Choroid plexus epithelial cell (primary cell): ENCODE measurements at regions not wholly inside any gene's neighbourhood (a gene's known extent, or its start where the extent isn't known, plus 50 kb on each side); places are given as distances from the start of the nearest gene placed in this dataset.
A peak's percentile ranks its signal among the peaks of the same experiment; 100 is the strongest.
"Not testable (repeated sequence)": the region's sequence is repeated elsewhere in the genome, so short reads cannot be mapped to it uniquely, and the experiment has no call there.

Experiments used
- DNase-seq: peaks from one replicate; pipeline ENCODE4 v3.0.0-alpha.2; 2010; ENCODE audit warnings: low read depth
- H3K4me3 ChIP-seq: 2 replicates; pipeline ENCODE4 v1.5.1; 2011; ENCODE audit warnings: low read depth, mild to moderate bottlenecking, control low read depth, low read length, moderate library complexity
- TF ChIP-seq, protein P1 (sequence below): conservative IDR thresholded peaks from 2 replicates; pipeline ENCODE4 v1.5.1; 2011; ENCODE audit warnings: low read depth, mild to moderate bottlenecking, control low read depth, inconsistent platforms, low read length, moderate library complexity

- no peak overlapping the region for H3K4me3 ChIP-seq
- DNase-seq, result peak; percentile 10
- TF ChIP-seq, protein P1, sequence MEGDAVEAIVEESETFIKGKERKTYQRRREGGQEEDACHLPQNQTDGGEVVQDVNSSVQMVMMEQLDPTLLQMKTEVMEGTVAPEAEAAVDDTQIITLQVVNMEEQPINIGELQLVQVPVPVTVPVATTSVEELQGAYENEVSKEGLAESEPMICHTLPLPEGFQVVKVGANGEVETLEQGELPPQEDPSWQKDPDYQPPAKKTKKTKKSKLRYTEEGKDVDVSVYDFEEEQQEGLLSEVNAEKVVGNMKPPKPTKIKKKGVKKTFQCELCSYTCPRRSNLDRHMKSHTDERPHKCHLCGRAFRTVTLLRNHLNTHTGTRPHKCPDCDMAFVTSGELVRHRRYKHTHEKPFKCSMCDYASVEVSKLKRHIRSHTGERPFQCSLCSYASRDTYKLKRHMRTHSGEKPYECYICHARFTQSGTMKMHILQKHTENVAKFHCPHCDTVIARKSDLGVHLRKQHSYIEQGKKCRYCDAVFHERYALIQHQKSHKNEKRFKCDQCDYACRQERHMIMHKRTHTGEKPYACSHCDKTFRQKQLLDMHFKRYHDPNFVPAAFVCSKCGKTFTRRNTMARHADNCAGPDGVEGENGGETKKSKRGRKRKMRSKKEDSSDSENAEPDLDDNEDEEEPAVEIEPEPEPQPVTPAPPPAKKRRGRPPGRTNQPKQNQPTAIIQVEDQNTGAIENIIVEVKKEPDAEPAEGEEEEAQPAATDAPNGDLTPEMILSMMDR, result peak; percentile 37
Observed at GRCh38 chr13:23087880-23088279, 92.9 kb upstream of the SGCG start.

GRCh38 chr13:23098161-23098907, 82.4 kb upstream of the SGCG start:
- TF ChIP-seq, protein P1, result no peak
- H3K4me3 ChIP-seq, result no peak overlapping the region
- DNase-seq, result no peak

- H3K4me3 ChIP-seq, result no peak overlapping the region
- no peak for DNase-seq
- TF ChIP-seq, protein P1, result no peak
Observed at GRCh38 chr13:23105051-23105450, 75.7 kb upstream of the SGCG start.

DNA sequence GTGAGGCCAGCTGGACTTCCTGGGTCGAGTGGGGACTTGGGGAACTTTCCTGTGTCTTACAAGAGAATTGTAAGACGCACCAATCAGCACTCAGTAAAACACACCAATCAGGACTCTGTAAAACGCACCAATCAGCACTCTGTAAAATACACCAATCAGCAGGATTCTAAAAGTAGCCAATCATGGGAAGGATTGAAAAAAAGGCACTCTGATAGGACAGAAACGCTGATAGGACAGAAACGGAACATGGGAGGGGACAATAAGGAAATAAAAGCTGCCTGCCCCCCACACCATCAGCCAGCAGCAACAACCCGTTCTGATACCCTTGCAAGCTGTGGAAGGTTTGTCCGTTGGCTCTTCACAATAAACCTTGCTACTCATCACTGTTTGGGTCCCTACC, 73.1 kb upstream of the SGCG start:
- H3K4me3 ChIP-seq, result no peak overlapping the region
- no peak for DNase-seq
- TF ChIP-seq, protein P1, result no peak

DNA sequence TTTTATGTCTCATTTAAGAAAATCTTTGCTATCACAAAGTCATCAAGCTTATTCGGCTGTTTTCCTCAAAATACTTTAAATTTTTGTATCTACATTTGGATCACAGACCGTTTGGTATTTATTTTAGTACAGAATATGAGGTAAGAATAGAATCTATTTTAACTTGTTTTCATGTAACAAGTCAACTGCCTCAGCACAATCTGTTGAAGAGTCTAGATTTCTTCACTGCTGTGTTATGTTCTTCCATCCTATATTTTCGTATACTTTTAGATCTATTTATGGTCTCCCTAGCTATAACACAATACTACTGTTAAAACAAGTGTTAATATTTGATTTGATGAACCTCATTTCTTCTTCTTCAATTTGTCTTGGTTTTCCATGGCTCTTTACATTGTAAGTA, 61.6 kb upstream of the SGCG start:
- no peak for DNase-seq
- H3K4me3 ChIP-seq, result no peak overlapping the region
- TF ChIP-seq, protein P1, result no peak

DNA sequence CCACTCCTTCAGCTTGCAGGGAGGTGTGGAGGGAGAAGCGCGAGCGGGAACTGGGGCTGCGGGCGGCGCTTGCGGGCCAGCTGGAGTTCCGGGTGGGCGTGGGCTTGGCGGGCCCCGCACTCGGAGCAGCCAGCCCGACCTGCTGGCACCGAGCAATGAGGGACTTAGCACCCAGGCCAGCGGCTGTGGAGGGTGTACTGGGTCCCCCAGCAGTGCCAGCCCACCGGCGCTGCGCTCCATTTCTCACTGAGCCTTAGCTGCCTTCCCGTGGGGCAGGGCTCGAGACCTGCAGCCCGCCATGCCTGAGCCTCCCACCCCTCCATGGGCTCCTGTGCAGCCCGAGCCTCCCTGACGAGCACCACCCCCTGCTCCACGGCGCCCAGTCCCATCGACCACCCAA, 53.2 kb upstream of the SGCG start:
- not testable (repeated sequence) for DNase-seq, H3K4me3 ChIP-seq

GRCh38 chr13:23129331-23129730, 51.4 kb upstream of the SGCG start:
- no peak for DNase-seq
- TF ChIP-seq, protein P1, result no peak
- no peak overlapping the region for H3K4me3 ChIP-seq
